H9 (cell line): ENCODE measurements at regions not wholly inside any gene's neighbourhood (a gene's known extent, or its start where the extent isn't known, plus 50 kb on each side); places are given as distances from the start of the nearest gene placed in this dataset.

Experiments
- DNase-seq: peaks from one replicate; pipeline ENCODE4 v3.0.0-alpha.2; 2017
- H2AFZ ChIP-seq: one replicate; pipeline ENCODE4 v1.6.1; 2013; ENCODE audit warnings: mild to moderate bottlenecking, low read length, control low read depth, moderate library complexity
- H2AK5ac ChIP-seq: 2 replicates; pipeline ENCODE4 v1.6.1; 2013; ENCODE audit warnings: low read length, control low read depth, mixed read lengths; ENCODE audit not compliant: insufficient read length
- H2BK120ac ChIP-seq: one replicate; pipeline ENCODE4 v1.6.1; 2013; ENCODE audit warnings: low read depth, mild to moderate bottlenecking, low read length, control low read depth, inconsistent platforms; ENCODE audit not compliant: poor library complexity, severe bottlenecking
- H2BK12ac ChIP-seq: 2 replicates; pipeline ENCODE4 v1.6.1; 2013; ENCODE audit warnings: low read length, control low read depth, mixed read lengths, low read depth; ENCODE audit not compliant: insufficient read length
- H2BK15ac ChIP-seq: 2 replicates; pipeline ENCODE4 v1.6.1; 2013; ENCODE audit warnings: low read depth, low read length, control low read depth
- H2BK20ac ChIP-seq: one replicate; pipeline ENCODE4 v1.6.1; 2013; ENCODE audit warnings: low read depth, mild to moderate bottlenecking, low read length, control low read depth, inconsistent platforms; ENCODE audit not compliant: poor library complexity, severe bottlenecking
- H2BK5ac ChIP-seq: 2 replicates; pipeline ENCODE4 v1.6.1; 2013; ENCODE audit warnings: low read length, control low read depth, mixed read lengths; ENCODE audit not compliant: insufficient read length
- H3K14ac ChIP-seq: 2 replicates; pipeline ENCODE4 v1.6.1; 2013; ENCODE audit warnings: low read length, control low read depth; ENCODE audit not compliant: insufficient read depth
- H3K18ac ChIP-seq: 2 replicates; pipeline ENCODE4 v1.6.1; 2013; ENCODE audit warnings: low read depth, mild to moderate bottlenecking, mixed read lengths, low read length, control low read depth; ENCODE audit not compliant: insufficient read length
- H3K23ac ChIP-seq: 2 replicates; pipeline ENCODE4 v1.6.1; 2013; ENCODE audit warnings: low read length, control low read depth, mixed read lengths, low read depth; ENCODE audit not compliant: insufficient read length
- H3K23me2 ChIP-seq: 2 replicates; pipeline ENCODE4 v1.6.1; 2013; ENCODE audit warnings: low read depth, mild to moderate bottlenecking, mixed read lengths, low read length, control low read depth; ENCODE audit not compliant: insufficient read length, poor library complexity, severe bottlenecking
- H3K27ac ChIP-seq: 2 replicates; pipeline ENCODE4 v1.5.1; 2013; ENCODE audit warnings: low read length, control low read depth, mixed read lengths, low read depth; ENCODE audit not compliant: insufficient read length
- H3K27me3 ChIP-seq: 2 replicates; pipeline ENCODE4 v1.6.1; 2013; ENCODE audit warnings: low read length, control low read depth, inconsistent platforms; ENCODE audit not compliant: insufficient read depth
- H3K4ac ChIP-seq: 2 replicates; pipeline ENCODE4 v1.6.1; 2013; ENCODE audit warnings: low read depth, mild to moderate bottlenecking, control low read depth, inconsistent platforms, low read length, moderate library complexity
- H3K4me1 ChIP-seq: 2 replicates; pipeline ENCODE4 v1.6.1; 2013; ENCODE audit warnings: low read length, control low read depth, inconsistent platforms; ENCODE audit not compliant: insufficient read depth
- H3K4me2 ChIP-seq: 2 replicates; pipeline ENCODE4 v1.6.1; 2013; ENCODE audit warnings: low read length, control low read depth, mixed read lengths; ENCODE audit not compliant: insufficient read length, insufficient read depth
- H3K56ac ChIP-seq: 2 replicates; pipeline ENCODE4 v1.6.1; 2013; ENCODE audit warnings: low read depth, mild to moderate bottlenecking, mixed read lengths, low read length, control low read depth; ENCODE audit not compliant: insufficient read length
- H3K79me1 ChIP-seq: 2 replicates; pipeline ENCODE4 v1.6.1; 2013; ENCODE audit warnings: low read depth, mild to moderate bottlenecking, moderate library complexity, low read length, control low read depth, inconsistent platforms; ENCODE audit not compliant: insufficient read depth, poor library complexity, severe bottlenecking
- H3K79me2 ChIP-seq: 2 replicates; pipeline ENCODE4 v1.6.1; 2013; ENCODE audit warnings: low read length, control low read depth, inconsistent platforms; ENCODE audit not compliant: insufficient read depth
- H3K9ac ChIP-seq: 2 replicates; pipeline ENCODE4 v1.6.1; 2013; ENCODE audit warnings: low read length, control low read depth, mixed read lengths; ENCODE audit not compliant: insufficient read length; ENCODE audit errors: extremely low read depth
- H3K9me3 ChIP-seq: one replicate; pipeline ENCODE4 v1.6.1; 2013; ENCODE audit warnings: low read depth, low read length, inconsistent platforms; ENCODE audit not compliant: control insufficient read depth
- H3T11ph ChIP-seq: one replicate; pipeline ENCODE4 v1.6.1; 2013; ENCODE audit warnings: mild to moderate bottlenecking, low read length, control low read depth, inconsistent platforms
- H4K20me1 ChIP-seq: one replicate; pipeline ENCODE4 v1.6.1; 2013; ENCODE audit not compliant: control insufficient read depth, insufficient read length, insufficient read depth
- H4K5ac ChIP-seq: 2 replicates; pipeline ENCODE4 v1.6.1; 2013; ENCODE audit warnings: low read depth, mild to moderate bottlenecking, mixed read lengths, low read length, control low read depth; ENCODE audit not compliant: insufficient read length
- H4K8ac ChIP-seq: replicated peaks from 2 replicates; pipeline ENCODE4 v1.6.1; 2013; ENCODE audit warnings: low read length, control low read depth, mixed read lengths, low read depth; ENCODE audit not compliant: insufficient read length
- H4K91ac ChIP-seq: 2 replicates; pipeline ENCODE4 v1.6.1; 2013; ENCODE audit warnings: low read depth, mild to moderate bottlenecking, moderate library complexity, mixed read lengths, low read length, control low read depth; ENCODE audit not compliant: insufficient read length
- H3K27ac Mint-ChIP-seq, 3 experiments: 2 replicates in 2 of 3; 3 replicates in 1 of 3; pipeline ENCODE4 v1.8.0; 2020 to 2021; ENCODE audit warnings: mixed read lengths in 3 of 3, mild to moderate bottlenecking in 1 of 3, moderate library complexity in 1 of 3
- H3K27me3 Mint-ChIP-seq: 2 replicates; pipeline ENCODE4 v1.8.0; 2021; ENCODE audit warnings: low read depth, mild to moderate bottlenecking, moderate library complexity, mixed read lengths
- H3K36me3 Mint-ChIP-seq, 3 experiments: 2 replicates in 2 of 3; 3 replicates in 1 of 3; pipeline ENCODE4 v1.8.0; 2020 to 2021; ENCODE audit warnings: low read depth in 3 of 3, mixed read lengths in 3 of 3; ENCODE audit not compliant: insufficient read depth in 1 of 3
- H3K4me1 Mint-ChIP-seq, 2 experiments: 2 replicates each; pipeline ENCODE4 v1.8.0; 2020; ENCODE audit warnings: mixed read lengths in 2 of 2
- H3K4me3 Mint-ChIP-seq, 2 experiments: 2 replicates in 1 of 2; 3 replicates in 1 of 2; pipeline ENCODE4 v1.8.0; 2020 to 2021; ENCODE audit warnings: mild to moderate bottlenecking in 2 of 2, mixed read lengths in 2 of 2, moderate library complexity in 1 of 2
- H3K9me3 Mint-ChIP-seq, 2 experiments: 2 replicates in 1 of 2; 3 replicates in 1 of 2; pipeline ENCODE4 v1.8.0; 2020; ENCODE audit warnings: mild to moderate bottlenecking in 2 of 2, mixed read lengths in 2 of 2, moderate library complexity in 1 of 2
- WGBS: extraction: QIAGEN DNeasy Blood & Tissue Kit; methylation state at CpG from one replicate; pipeline ENCODE4 v1.1.7; 2013; ENCODE audit warnings: missing lambda C conversion rate, low lambda C conversion rate, mixed read lengths; ENCODE audit not compliant: insufficient read length; ENCODE audit errors: extremely low coverage; 5-methylcytosine and 5-hydroxymethylcytosine counted together
- TF ChIP-seq, protein P1 (sequence below): fragments of 200-600 bp; sonication (generic); conservative IDR thresholded peaks from 3 replicates; pipeline ENCODE4 v1.8.0; 2021; ENCODE audit warnings: antibody characterized with exemption, mild to moderate bottlenecking

DNA sequence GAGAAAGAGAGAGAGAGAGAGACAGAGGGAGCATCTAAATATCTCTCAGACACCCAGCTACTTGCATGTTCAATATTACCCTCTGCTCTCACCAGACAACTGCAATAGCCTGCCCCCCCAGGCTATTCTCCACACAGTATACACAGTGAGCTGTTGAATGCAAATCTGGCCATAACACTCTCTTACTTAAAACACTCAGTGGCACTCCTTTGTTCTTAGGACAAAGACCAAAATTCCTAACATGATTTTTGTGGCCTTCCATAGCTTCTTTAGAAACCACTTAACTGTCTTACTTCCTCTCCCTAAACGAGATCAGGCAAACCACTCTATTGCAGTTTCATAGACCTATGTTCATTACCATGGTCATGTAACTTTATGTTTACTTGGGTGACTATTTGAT lies 903.6 kb upstream of the AUTS2 start:
- Histone ChIP-seq H3K4ac (no peak overlapping the region), H2BK120ac (no peak overlapping the region), H3K4me1 (no peaks in the 10 kb centered on the region; the same call in 1 of the 2 replicates), H2BK20ac (no peak overlapping the region), H3K4me2 (no peak overlapping the region), H4K91ac (no peak overlapping the region), H2BK12ac (no peak overlapping the region), H2AFZ (no peak overlapping the region), H2AK5ac (no peak overlapping the region), H3K27me3 (no peaks in the 10 kb centered on the region), H3K14ac (no peak overlapping the region), H2BK5ac (no peak overlapping the region), H3K27ac (no peak overlapping the region), H3K9ac (no peak overlapping the region), H3T11ph (no peak overlapping the region), H3K79me2 (no peaks in the 10 kb centered on the region), H4K5ac (no peak overlapping the region), H3K18ac (no peak overlapping the region), H3K9me3 (no peaks in the 10 kb centered on the region), H4K8ac (no peak overlapping the region), H2BK15ac (no peak overlapping the region), H3K23me2 (no peaks in the 10 kb centered on the region), H3K79me1 (no peaks in the 10 kb centered on the region), H3K56ac (no peak overlapping the region), H4K20me1 (no peaks in the 10 kb centered on the region), H3K23ac (no peak overlapping the region)
- H3K4me1 Mint-ChIP-seq = peaks cover 14 to 22% of the 10 kb centered on the region in 2 experiments
- peaks cover 2 to 17% (median 6%) of the 10 kb centered on the region in 3 experiments; a peak in 6 of 7 replicates for H3K36me3 Mint-ChIP-seq
- WGBS = no CpG with 5 or more reads among the region's 1 CpG
- no peak for DNase-seq
- TF ChIP-seq, protein P1, sequence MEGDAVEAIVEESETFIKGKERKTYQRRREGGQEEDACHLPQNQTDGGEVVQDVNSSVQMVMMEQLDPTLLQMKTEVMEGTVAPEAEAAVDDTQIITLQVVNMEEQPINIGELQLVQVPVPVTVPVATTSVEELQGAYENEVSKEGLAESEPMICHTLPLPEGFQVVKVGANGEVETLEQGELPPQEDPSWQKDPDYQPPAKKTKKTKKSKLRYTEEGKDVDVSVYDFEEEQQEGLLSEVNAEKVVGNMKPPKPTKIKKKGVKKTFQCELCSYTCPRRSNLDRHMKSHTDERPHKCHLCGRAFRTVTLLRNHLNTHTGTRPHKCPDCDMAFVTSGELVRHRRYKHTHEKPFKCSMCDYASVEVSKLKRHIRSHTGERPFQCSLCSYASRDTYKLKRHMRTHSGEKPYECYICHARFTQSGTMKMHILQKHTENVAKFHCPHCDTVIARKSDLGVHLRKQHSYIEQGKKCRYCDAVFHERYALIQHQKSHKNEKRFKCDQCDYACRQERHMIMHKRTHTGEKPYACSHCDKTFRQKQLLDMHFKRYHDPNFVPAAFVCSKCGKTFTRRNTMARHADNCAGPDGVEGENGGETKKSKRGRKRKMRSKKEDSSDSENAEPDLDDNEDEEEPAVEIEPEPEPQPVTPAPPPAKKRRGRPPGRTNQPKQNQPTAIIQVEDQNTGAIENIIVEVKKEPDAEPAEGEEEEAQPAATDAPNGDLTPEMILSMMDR = no peak
- peaks cover 3% of the 10 kb centered on the region for H3K27me3 Mint-ChIP-seq
- H3K9me3 Mint-ChIP-seq = peaks cover 11 to 17% of the 10 kb centered on the region in 2 experiments; a peak in 4 of 5 replicates
- no peak overlapping the region for H3K27ac Mint-ChIP-seq
- H3K4me3 Mint-ChIP-seq = no peak overlapping the region
